CD8-positive, alpha-beta memory T cell (primary cell): ENCODE measurements at regions not wholly inside any gene's neighbourhood (a gene's known extent, or its start where the extent isn't known, plus 50 kb on each side); places are given as distances from the start of the nearest gene placed in this dataset.

ENCODE experiments used
- CTCF ChIA-PET: fragments of 350-600 bp; sonication (Branson Sonifier 250); formaldehyde crosslinking; loops from one replicate; lab custom pipeline; 2021; ENCODE audit warnings: antibody characterized with exemption; lab: Charles Lee
- POLR2A ChIA-PET: fragments of 350-600 bp; sonication (Branson Sonifier 250); formaldehyde crosslinking; loops from one replicate; lab custom pipeline; 2021; ENCODE audit warnings: antibody characterized with exemption; lab: Charles Lee
- DNase-seq, 5 donors: peaks; one replicate each; pipeline versions ENCODE4 v3.0.0 to v3.0.0-alpha.2; 2020 to 2022; ENCODE audit warnings: mixed read lengths in 1 of 5
- H3K27ac ChIP-seq: one replicate; pipeline ENCODE4 v1.7.0; 2013; ENCODE audit warnings: low read depth, mild to moderate bottlenecking, low read length, moderate library complexity
- H3K27me3 ChIP-seq: 2 replicates; pipeline ENCODE4 v1.7.0; 2013; ENCODE audit warnings: low read length, mild to moderate bottlenecking; ENCODE audit not compliant: insufficient read depth, poor library complexity, severe bottlenecking
- H3K36me3 ChIP-seq: 2 replicates; pipeline ENCODE4 v1.7.0; 2013; ENCODE audit warnings: mild to moderate bottlenecking, low read length, moderate library complexity; ENCODE audit not compliant: insufficient read depth
- H3K4me1 ChIP-seq: 2 replicates; pipeline ENCODE4 v1.7.0; 2013; ENCODE audit warnings: mild to moderate bottlenecking, low read length, moderate library complexity; ENCODE audit not compliant: insufficient read depth
- H3K4me3 ChIP-seq: 2 replicates; pipeline ENCODE4 v1.7.0; 2013; ENCODE audit warnings: mild to moderate bottlenecking, low read length
- H3K9me3 ChIP-seq: 2 replicates; pipeline ENCODE4 v1.7.0; 2013; ENCODE audit warnings: mild to moderate bottlenecking, low read length
- H3K27ac Mint-ChIP-seq, 8 donors: one replicate each; pipeline ENCODE4 v1.8.0; 2020 to 2021; ENCODE audit warnings: mixed read lengths in 8 of 8, mild to moderate bottlenecking in 6 of 8, inconsistent platforms in 3 of 8, moderate library complexity in 3 of 8
- H3K27me3 Mint-ChIP-seq, 2 donors: one replicate each; pipeline ENCODE4 v1.8.0; 2020 to 2021; ENCODE audit warnings: mixed read lengths in 2 of 2, mild to moderate bottlenecking in 1 of 2, moderate library complexity in 1 of 2
- H3K36me3 Mint-ChIP-seq, 3 donors: one replicate each; pipeline ENCODE4 v1.8.0; 2020 to 2021; ENCODE audit warnings: mixed read lengths in 3 of 3, inconsistent platforms in 1 of 3, mild to moderate bottlenecking in 1 of 3
- H3K4me1 Mint-ChIP-seq, 3 donors: one replicate each; pipeline ENCODE4 v1.8.0; 2020 to 2021; ENCODE audit warnings: mixed read lengths in 3 of 3, inconsistent platforms in 1 of 3, mild to moderate bottlenecking in 1 of 3
- H3K4me3 Mint-ChIP-seq, 7 donors: one replicate each; pipeline ENCODE4 v1.8.0; 2020 to 2021; ENCODE audit warnings: mixed read lengths in 7 of 7, mild to moderate bottlenecking in 6 of 7, moderate library complexity in 4 of 7, inconsistent platforms in 2 of 7
- H3K9me3 Mint-ChIP-seq, 5 donors: one replicate each; pipeline ENCODE4 v1.8.0; 2020 to 2022; ENCODE audit warnings: mixed read lengths in 5 of 5, mild to moderate bottlenecking in 3 of 5, moderate library complexity in 2 of 5, inconsistent platforms in 1 of 5

- POLR2A ChIA-PET, result no interaction called here
- CTCF ChIA-PET, result no interaction called here
- no peak for DNase-seq
These were observed 470.9 kb downstream of the MBD2 start for GRCh38 chr18:53753601-53754000.

GRCh38 chr18:53752781-53753367 is 471.6 kb downstream of the MBD2 start:
- DNase-seq, result no peak
- H3K36me3 Mint-ChIP-seq, result no peaks in the 10 kb centered on the region
- Histone ChIP-seq H3K27me3 (no peaks in the 10 kb centered on the region), H3K9me3 (no peaks in the 10 kb centered on the region), H3K27ac (no peak overlapping the region), H3K4me1 (no peaks in the 10 kb centered on the region), H3K4me3 (no peak overlapping the region), H3K36me3 (no peaks in the 10 kb centered on the region)
- POLR2A ChIA-PET, result no interaction called here
- CTCF ChIA-PET, result no interaction called here
- H3K27me3 Mint-ChIP-seq, result no peaks in the 10 kb centered on the region
- H3K27ac Mint-ChIP-seq, result no peak overlapping the region
- H3K4me3 Mint-ChIP-seq, result no peak overlapping the region
- H3K4me1 Mint-ChIP-seq, result no peaks in the 10 kb centered on the region
- peaks cover 0 to 4% (median 0%) of the 10 kb centered on the region in 5 donors for H3K9me3 Mint-ChIP-seq

More at GRCh38 chr18:53753601-53754000, 470.9 kb downstream of the MBD2 start:
- no peaks in the 10 kb centered on the region for H3K4me1 ChIP-seq
- H3K27ac Mint-ChIP-seq, result no peak overlapping the region
- H3K27me3 Mint-ChIP-seq, result no peaks in the 10 kb centered on the region
- H3K4me1 Mint-ChIP-seq, result no peaks in the 10 kb centered on the region
- H3K27me3 ChIP-seq, result no peaks in the 10 kb centered on the region
- H3K9me3 ChIP-seq, result no peaks in the 10 kb centered on the region
- H3K36me3 Mint-ChIP-seq, result no peaks in the 10 kb centered on the region
- H3K4me3 Mint-ChIP-seq, result no peak overlapping the region
- H3K9me3 Mint-ChIP-seq, result peaks cover 0 to 4% (median 0%) of the 10 kb centered on the region in 5 donors
- no peak overlapping the region for H3K27ac ChIP-seq
- H3K4me3 ChIP-seq, result no peak overlapping the region
- H3K36me3 ChIP-seq, result no peaks in the 10 kb centered on the region

GRCh38 chr18:53749766-53750165 is 474.7 kb downstream of the MBD2 start:
- H3K27me3 Mint-ChIP-seq, result no peaks in the 10 kb centered on the region
- CTCF ChIA-PET, result no interaction called here
- Histone ChIP-seq H3K27me3 (no peaks in the 10 kb centered on the region), H3K36me3 (no peaks in the 10 kb centered on the region), H3K4me3 (no peak overlapping the region), H3K4me1 (no peaks in the 10 kb centered on the region), H3K9me3 (no peaks in the 10 kb centered on the region), H3K27ac (no peak overlapping the region)
- peaks cover 0 to 9% (median 3%) of the 10 kb centered on the region in 5 donors for H3K9me3 Mint-ChIP-seq
- no peaks in the 10 kb centered on the region for H3K36me3 Mint-ChIP-seq
- H3K27ac Mint-ChIP-seq, result no peak overlapping the region
- no peak for DNase-seq
- H3K4me1 Mint-ChIP-seq, result no peaks in the 10 kb centered on the region
- H3K4me3 Mint-ChIP-seq, result no peak overlapping the region
- POLR2A ChIA-PET, result no interaction called here

GRCh38 chr18:53747663-53748160 is 476.8 kb downstream of the MBD2 start:
- no peaks in the 10 kb centered on the region for H3K36me3 Mint-ChIP-seq
- H3K27ac ChIP-seq, result no peak overlapping the region
- ChIA-PET CTCF (no interaction called here), POLR2A (no interaction called here)
- no peaks in the 10 kb centered on the region for H3K9me3 ChIP-seq
- H3K27me3 Mint-ChIP-seq, result no peaks in the 10 kb centered on the region
- H3K4me3 ChIP-seq, result no peak overlapping the region
- DNase-seq, result no peak
- H3K4me3 Mint-ChIP-seq, result no peak overlapping the region
- no peaks in the 10 kb centered on the region for H3K36me3 ChIP-seq
- H3K4me1 Mint-ChIP-seq, result no peaks in the 10 kb centered on the region
- H3K27me3 ChIP-seq, result no peaks in the 10 kb centered on the region
- H3K27ac Mint-ChIP-seq, result no peak overlapping the region
- H3K9me3 Mint-ChIP-seq, result peaks cover 0 to 12% (median 3%) of the 10 kb centered on the region in 5 donors
- H3K4me1 ChIP-seq, result no peaks in the 10 kb centered on the region

- H3K36me3 Mint-ChIP-seq, result no peaks in the 10 kb centered on the region
- no peaks in the 10 kb centered on the region for H3K4me1 Mint-ChIP-seq
- Histone ChIP-seq H3K4me3 (no peak overlapping the region), H3K27ac (no peak overlapping the region), H3K27me3 (no peaks in the 10 kb centered on the region), H3K9me3 (no peaks in the 10 kb centered on the region), H3K4me1 (no peaks in the 10 kb centered on the region), H3K36me3 (no peaks in the 10 kb centered on the region)
- ChIA-PET POLR2A (no interaction called here), CTCF (no interaction called here)
- no peak overlapping the region for H3K4me3 Mint-ChIP-seq
- DNase-seq, result no peak
- H3K9me3 Mint-ChIP-seq, result peaks cover 0 to 15% (median 3%) of the 10 kb centered on the region in 5 donors
- no peaks in the 10 kb centered on the region for H3K27me3 Mint-ChIP-seq
- H3K27ac Mint-ChIP-seq, result no peak overlapping the region
These were observed 477.3 kb downstream of the MBD2 start for GRCh38 chr18:53747210-53747609.

GRCh38 chr18:53745986-53746385 is 478.5 kb downstream of the MBD2 start:
- H3K27me3 Mint-ChIP-seq, result no peaks in the 10 kb centered on the region
- Histone ChIP-seq H3K36me3 (no peaks in the 10 kb centered on the region), H3K27ac (no peak overlapping the region), H3K27me3 (no peaks in the 10 kb centered on the region), H3K4me3 (no peak overlapping the region), H3K9me3 (no peaks in the 10 kb centered on the region), H3K4me1 (no peaks in the 10 kb centered on the region)
- H3K4me3 Mint-ChIP-seq, result no peak overlapping the region
- no peaks in the 10 kb centered on the region for H3K36me3 Mint-ChIP-seq
- POLR2A ChIA-PET, result no interaction called here
- H3K9me3 Mint-ChIP-seq, result peaks cover 0 to 12% (median 3%) of the 10 kb centered on the region in 5 donors
- CTCF ChIA-PET, result no interaction called here
- no peak overlapping the region for H3K27ac Mint-ChIP-seq
- H3K4me1 Mint-ChIP-seq, result no peaks in the 10 kb centered on the region
- no peak for DNase-seq

GRCh38 chr18:53745224-53745967 is 479.1 kb downstream of the MBD2 start:
- ChIA-PET POLR2A (no interaction called here), CTCF (no interaction called here)
- Histone ChIP-seq H3K27ac (no peak overlapping the region), H3K4me1 (no peaks in the 10 kb centered on the region), H3K36me3 (no peaks in the 10 kb centered on the region), H3K27me3 (no peaks in the 10 kb centered on the region), H3K4me3 (no peak overlapping the region), H3K9me3 (no peaks in the 10 kb centered on the region)
- DNase-seq, result no peak
- Mint-ChIP-seq H3K4me1 (no peaks in the 10 kb centered on the region), H3K4me3 (no peak overlapping the region), H3K9me3 (peaks cover 0 to 12% (median 3%) of the 10 kb centered on the region in 5 donors), H3K27me3 (no peaks in the 10 kb centered on the region), H3K36me3 (no peaks in the 10 kb centered on the region), H3K27ac (no peak overlapping the region)

- Histone ChIP-seq H3K27ac (no peak overlapping the region), H3K9me3 (no peaks in the 10 kb centered on the region), H3K4me1 (no peaks in the 10 kb centered on the region), H3K4me3 (no peak overlapping the region), H3K36me3 (no peaks in the 10 kb centered on the region), H3K27me3 (no peaks in the 10 kb centered on the region)
- Mint-ChIP-seq H3K36me3 (no peaks in the 10 kb centered on the region), H3K9me3 (peaks cover 0 to 10% (median 6%) of the 10 kb centered on the region in 5 donors), H3K4me3 (no peak overlapping the region), H3K27me3 (no peaks in the 10 kb centered on the region), H3K27ac (no peak overlapping the region), H3K4me1 (no peaks in the 10 kb centered on the region)
- ChIA-PET CTCF (no interaction called here), POLR2A (no interaction called here)
- DNase-seq, result no peak
These were observed 484.8 kb downstream of the MBD2 start for GRCh38 chr18:53739700-53740099.
